Fibroblast of upper back skin (primary cell): ENCODE measurements at regions not wholly inside any gene's neighbourhood (a gene's known extent, or its start where the extent isn't known, plus 50 kb on each side); places are given as distances from the start of the nearest gene placed in this dataset.

Experiments used
- DNase-seq: peaks from one replicate; pipeline ENCODE4 v3.0.0-alpha.2; 2013

DNA sequence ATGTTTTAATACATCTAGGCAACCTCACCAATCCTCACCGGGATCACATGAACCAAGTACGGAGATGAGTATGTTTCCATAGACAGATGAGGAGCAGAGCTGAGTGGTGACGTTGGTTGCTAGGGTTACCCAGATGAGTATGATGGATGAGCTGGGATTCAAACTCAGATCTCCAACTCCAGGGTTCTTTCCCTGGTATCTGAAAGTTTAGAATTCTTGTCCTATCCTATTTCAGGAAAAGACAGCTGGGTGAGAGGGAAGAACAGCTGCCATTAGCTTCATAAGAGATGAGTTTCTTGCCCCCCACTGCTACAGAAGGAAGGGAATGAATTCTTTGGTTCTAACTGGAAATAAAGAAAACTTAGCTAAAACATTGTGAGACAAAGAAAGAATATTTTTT lies 728.9 kb upstream of the TBX3 start:
- no peak for DNase-seq

DNA sequence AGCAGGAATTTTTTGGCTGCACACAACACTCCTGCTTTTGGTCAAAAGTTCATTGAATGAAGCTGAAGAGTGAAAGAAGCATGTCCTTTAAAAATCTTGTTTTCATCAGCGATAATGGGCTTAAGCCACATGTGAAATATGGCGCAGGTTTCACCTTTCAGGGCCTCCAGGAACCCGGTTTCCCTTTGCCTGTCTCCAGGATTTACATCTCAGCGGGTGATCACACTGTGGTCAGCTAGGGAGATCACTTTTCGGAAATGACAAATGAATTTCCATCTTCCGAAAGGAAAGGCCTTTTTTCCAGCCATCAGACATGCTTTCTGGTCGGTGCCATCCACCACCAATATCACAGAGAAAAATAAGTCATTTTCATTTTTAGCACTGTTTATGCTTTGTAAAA lies 727.1 kb upstream of the TBX3 start:
- DNase-seq: peak; percentile 45

GRCh38 chr12:115408642-115409041 lies 724.7 kb upstream of the TBX3 start:
- no peak for DNase-seq

GRCh38 chr12:115407723-115408122 lies 723.7 kb upstream of the TBX3 start:
- no peak for DNase-seq

DNA sequence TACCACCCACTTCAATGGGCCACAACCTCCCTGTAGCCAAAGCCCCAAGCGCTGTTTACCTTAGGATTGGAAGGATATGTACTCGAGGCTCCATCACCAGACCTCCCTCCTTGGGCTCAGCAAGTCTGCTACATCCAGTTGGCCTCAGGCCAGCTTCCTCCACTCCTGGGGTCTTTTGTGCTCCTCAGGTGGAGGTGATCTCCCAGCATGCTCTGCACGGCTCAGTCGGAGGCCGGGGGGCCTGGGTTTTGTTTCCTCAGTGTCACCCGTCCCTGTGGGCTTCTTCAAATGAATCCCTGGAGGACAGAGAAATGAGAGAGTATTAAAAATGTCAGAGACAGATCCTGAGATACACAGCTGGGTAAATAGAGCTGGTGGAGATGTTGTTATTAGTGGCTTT lies 723.1 kb upstream of the TBX3 start:
- no peak for DNase-seq

- no peak for DNase-seq
Measured at GRCh38 chr12:115405471-115405860, 721.5 kb upstream of the TBX3 start.

DNA sequence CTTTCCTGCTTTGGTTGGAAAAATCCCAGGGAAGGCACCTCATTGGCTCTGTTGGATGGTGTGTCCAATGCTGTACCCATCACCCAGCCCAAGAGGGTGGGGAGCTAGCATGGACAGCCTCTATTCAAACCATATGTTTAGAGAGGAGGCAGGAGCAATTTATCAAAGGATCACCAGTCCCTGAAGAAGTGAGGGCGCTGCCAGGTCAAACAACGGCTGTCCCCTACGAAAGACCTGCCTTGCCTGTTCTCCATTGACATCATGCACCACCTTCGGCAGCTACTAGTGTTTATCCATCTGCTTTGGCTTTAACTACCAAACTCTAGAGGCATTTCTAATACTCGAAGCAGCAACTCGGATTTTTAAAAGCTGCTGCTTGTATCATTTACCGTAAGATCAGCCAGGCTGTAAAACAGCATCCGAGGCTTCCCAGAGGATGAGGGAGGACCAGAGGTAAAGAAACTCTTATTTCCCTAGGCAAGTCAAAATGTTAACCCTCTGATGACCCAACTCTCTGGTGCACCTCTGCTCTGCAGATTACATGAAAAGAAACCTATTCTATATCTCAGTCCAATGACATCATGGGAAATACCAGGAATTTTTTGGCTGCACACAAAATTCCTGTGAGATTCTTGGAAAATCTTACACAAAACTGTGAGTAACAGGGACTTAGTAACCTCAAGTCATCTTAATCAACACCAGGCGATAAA lies 720.9 kb upstream of the TBX3 start:
- peak; percentile 98 for DNase-seq

DNA sequence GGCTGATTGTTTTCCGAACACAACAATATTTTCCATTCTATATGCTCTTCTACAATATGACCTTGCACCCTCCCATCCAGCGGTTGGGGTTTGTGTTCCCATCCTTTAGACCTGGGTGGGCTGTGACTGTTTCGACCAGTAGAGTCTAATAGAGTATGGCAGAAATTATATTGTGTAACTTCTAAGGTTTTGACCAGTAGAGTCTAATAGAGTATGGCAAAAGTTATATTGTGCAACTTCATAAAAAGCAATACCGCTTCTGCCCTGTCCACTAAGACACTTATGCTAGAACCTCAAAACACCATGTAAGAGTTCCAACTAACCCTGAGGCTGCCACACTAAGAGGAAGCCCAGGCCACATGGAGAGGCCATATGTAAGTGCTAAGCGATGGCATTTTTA lies 719.7 kb upstream of the TBX3 start:
- DNase-seq: no peak

GRCh38 chr12:115403253-115403652 lies 719.3 kb upstream of the TBX3 start:
- no peak for DNase-seq

DNA sequence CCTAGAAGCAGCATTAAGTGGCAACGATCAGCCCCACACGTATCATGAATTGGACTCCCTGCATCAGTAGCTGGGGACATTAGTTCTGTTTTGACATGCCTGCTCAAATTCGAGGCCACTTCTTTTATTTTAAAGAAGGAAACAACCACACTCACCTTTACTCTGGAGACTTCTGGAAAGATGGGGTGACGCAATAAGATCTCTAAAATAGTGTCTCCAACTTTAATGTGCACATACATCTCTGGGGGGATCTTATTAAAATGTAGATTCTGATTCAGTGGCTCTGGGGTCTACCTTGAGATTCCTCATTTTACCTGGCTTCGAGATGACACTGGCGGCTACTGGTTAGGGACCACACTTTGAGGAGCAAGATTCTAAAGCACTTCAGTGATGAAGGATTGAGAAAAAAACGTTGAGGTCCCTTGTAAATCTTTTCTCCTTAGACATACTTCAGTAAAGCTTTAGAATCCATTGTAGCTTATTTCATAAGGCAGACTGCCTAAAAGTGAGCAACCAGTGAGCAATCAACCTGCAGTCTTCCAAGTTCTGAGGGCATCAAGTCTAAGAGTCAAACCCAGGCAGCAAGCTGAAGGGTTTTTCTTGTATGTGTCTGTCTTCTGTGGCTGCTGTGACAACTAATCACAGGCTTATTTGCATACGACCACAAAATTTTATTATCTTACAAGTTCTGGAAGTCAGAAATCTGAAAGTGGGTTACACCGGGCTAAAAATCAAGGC lies 718.6 kb upstream of the TBX3 start:
- peak; percentile 43 for DNase-seq

DNA sequence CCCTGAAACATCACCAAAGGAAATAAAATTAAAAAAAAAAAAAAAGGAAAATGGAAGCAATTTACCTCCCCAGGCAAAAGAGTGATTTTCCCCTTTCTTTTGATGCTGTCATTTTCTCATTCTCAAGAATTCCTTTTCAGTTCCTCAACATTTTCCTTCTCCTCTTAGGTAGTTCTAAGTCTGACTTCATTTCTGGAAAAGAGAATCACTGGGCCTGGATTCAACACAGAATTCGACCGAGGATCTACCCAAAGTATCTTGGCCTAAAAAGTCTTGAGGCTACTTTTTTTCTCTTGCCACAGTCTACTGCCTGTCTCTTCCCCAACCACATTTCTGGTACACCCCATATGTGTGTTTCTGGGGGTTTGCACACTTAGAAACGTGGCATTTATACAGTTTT lies 717.8 kb upstream of the TBX3 start:
- no peak for DNase-seq

- no peak for DNase-seq
Measured at GRCh38 chr12:115400011-115400410, 716.0 kb upstream of the TBX3 start.

- no peak for DNase-seq
Measured at GRCh38 chr12:115398311-115398781, 714.4 kb upstream of the TBX3 start.

DNA sequence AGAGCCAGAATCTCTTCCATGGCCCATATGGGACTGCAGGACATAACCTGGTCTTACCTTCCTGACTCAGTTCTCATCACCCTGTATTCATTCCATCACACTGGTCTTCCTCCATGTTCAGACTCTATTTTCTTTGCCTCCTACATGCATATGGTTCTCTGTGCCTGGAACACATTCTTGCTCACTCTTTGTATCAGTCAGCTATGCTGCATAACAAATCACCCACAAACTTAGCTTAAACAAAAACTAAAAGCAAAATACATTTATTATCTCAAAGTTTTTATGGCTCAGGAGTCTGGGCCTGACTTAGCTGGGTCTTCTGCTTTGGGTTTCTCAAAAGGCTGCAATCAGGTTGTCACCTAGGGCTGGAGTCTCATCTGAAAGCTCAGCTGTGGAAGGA lies 712.6 kb upstream of the TBX3 start:
- DNase-seq: no peak

DNA sequence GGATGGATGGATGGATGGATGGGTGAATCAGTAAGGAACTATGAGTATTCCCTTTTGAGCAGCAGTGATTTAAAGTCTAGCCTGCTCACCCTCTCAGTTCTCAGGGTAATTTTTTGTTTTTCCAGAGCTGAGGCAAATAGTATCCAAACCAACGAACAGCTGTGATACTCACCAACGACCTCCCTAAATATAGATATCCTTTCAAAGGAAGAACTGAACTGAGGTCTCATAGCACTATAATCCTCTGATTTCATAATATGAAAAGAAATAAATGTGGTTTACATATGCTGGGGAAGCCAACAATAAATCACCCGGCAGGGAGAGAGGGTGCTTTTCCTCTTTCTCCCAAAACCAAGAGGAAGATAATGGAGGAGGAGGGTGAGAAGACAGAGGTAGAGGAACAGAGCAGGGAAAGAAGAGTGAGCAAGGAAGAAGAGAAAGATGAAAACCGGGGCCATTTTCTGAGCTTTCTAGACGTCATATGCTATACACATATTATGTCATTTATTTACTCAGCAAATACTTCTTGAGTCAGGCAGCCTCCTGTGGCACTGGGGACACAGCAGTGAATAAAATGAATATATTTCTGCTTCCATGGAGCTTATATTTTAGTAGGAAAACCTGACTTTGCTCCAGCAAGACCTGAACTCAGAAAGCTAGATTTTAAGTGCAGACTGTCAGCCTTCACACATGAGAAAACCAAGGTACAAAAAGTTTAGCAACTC lies 710.7 kb upstream of the TBX3 start:
- DNase-seq: peak; percentile 65

GRCh38 chr12:115388139-115388538 lies 704.2 kb upstream of the TBX3 start:
- DNase-seq: no peak

GRCh38 chr12:115387467-115387901 lies 703.5 kb upstream of the TBX3 start:
- DNase-seq: no peak

DNA sequence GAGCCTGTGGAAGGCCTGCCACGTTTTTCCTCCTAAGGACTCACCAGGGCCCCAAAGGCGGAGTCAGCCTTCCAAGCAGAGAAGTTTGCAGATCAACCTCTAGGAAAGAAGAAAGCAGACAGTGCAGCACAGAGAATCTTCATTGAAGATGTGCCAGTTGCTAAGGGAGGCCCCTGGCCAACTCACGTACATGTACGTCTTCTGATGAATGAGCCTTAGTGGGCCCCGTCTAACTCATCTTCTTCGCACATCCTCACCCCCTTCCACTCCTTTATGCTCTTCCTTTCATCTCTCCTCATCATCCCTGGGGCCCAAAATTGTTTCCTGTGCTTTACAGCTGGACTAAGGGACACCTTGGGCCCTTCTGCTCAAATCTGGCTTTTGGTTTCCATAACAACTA lies 703.0 kb upstream of the TBX3 start:
- no peak for DNase-seq

- no peak for DNase-seq
Measured at GRCh38 chr12:115385141-115385540, 701.2 kb upstream of the TBX3 start.

GRCh38 chr12:115384391-115384790 lies 700.4 kb upstream of the TBX3 start:
- DNase-seq: no peak

- peak; percentile 84 for DNase-seq
Measured at GRCh38 chr12:115383668-115384067, 699.7 kb upstream of the TBX3 start.

- DNase-seq: peak; percentile 65
Measured at GRCh38 chr12:115382681-115383080, 698.7 kb upstream of the TBX3 start.

DNA sequence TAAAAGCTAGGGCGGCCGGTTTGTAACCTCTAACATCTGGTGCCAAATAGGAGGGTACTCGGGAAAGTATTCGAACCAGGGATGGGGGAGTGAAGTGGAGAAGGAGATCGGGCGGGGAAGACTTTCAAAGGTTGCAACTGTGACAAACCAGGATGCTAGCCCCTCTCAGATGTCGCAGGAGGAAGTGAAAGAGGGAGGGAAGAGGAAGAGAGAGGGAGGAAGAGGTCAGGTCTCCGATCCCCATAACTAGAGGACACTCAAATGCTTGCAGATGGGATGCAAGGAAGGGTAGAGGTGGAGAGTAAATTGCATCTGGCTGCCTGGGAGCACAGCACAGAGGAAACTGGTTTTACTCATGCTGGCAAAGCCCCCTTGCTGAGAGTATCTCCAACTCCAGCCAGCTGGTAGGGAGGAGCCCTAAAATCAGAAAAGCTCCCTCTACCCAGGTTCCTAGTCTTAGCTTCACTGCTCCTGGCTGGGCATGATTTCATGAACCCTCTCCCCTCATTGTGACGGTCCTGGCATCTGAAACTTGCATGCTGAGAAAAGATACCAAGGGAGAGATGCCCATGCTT lies 696.7 kb upstream of the TBX3 start:
- no peak for DNase-seq
